A549 (cell line): ENCODE measurements at regions not wholly inside any gene's neighbourhood (a gene's known extent, or its start where the extent isn't known, plus 50 kb on each side); places are given as distances from the start of the nearest gene placed in this dataset.

Experiments
- CBX8 ChIP-seq: fragments of 200-600 bp; sonication (generic); IDR thresholded peaks from 2 replicates; pipeline ENCODE4 v1.6.1; 2016
- CEBPB ChIP-seq, 2 experiments: fragments of >200 bp in 1 of 2; sonication (Bioruptor Twin) in 1 of 2; formaldehyde crosslinking in 1 of 2; IDR thresholded peaks; 2 replicates each; pipeline ENCODE4 v1.6.1; 2012 to 2016
- CTCF ChIP-seq: fragments of >200 bp; sonication (Bioruptor Twin); formaldehyde crosslinking; IDR thresholded peaks from 3 replicates; pipeline ENCODE4 v1.5.1; 2016
- HOXB13 ChIP-seq: fragments of 250-450 bp; sonication (Bioruptor Pico); IDR thresholded peaks from 2 replicates; pipeline ENCODE4 v1.5.0; 2020; ENCODE audit warnings: low read depth, mild to moderate bottlenecking, moderate library complexity
- JUNB ChIP-seq: fragments of >200 bp; sonication (Bioruptor Twin); formaldehyde crosslinking; IDR thresholded peaks from 2 replicates; pipeline ENCODE4 v1.6.1; 2016
- MAFK ChIP-seq: fragments of 450-650 bp; IDR thresholded peaks from 2 replicates; pipeline ENCODE4 v1.6.1; 2014; ENCODE audit not compliant: partially characterized antibody
- NFE2L2 ChIP-seq: fragments of 150-350 bp; conservative IDR thresholded peaks from 2 replicates; pipeline ENCODE4 v1.6.1; 2014; ENCODE audit warnings: low read length
- POLR2A ChIP-seq: IDR thresholded peaks from 2 replicates; pipeline ENCODE4 v1.6.1; 2012; ENCODE audit warnings: mild to moderate bottlenecking, low read length
- SMC3 ChIP-seq: fragments of >200 bp; sonication (Bioruptor Twin); formaldehyde crosslinking; IDR thresholded peaks from 3 replicates; pipeline ENCODE4 v1.6.1; 2018; ENCODE audit warnings: inconsistent platforms
- TFCP2L1 ChIP-seq: fragments of 250-450 bp; sonication (Bioruptor Pico); IDR thresholded peaks from 2 replicates; pipeline ENCODE4 v1.5.0; 2021; ENCODE audit warnings: mild to moderate bottlenecking

GRCh38 chr7:12107841-12108254, 103.2 kb upstream of the TMEM106B start:
- TF ChIP-seq POLR2A (no peak), CTCF (no peak), SMC3 (peak; percentile 20; the same call in 2 of the 3 replicates), TFCP2L1 (CRISPR knock-in tag) (no peak), HOXB13 (CRISPR knock-in tag) (no peak), CBX8 (no peak), CEBPB (IDR thresholded peaks at IDR 0.05) (peak; percentile 64 to 83; a peak in 3 of 4 replicates), JUNB (peak; percentile 73), MAFK (no peak), NFE2L2 (no peak)
